ENCODE measurements at regions not wholly inside any gene's neighbourhood (a gene's known extent, or its start where the extent isn't known, plus 50 kb on each side); places are given as distances from the start of the nearest gene placed in this dataset.

- no peaks in the 10 kb centered on the region for H3K4me1 ChIP-seq
- TF ChIP-seq POLR2A (IDR thresholded peaks at IDR 0.05) (no peak), POLR2AphosphoS5 (IDR thresholded peaks at IDR 0.05) (no peak), CTCF (IDR thresholded peaks at IDR 0.05) (no peak), EP300 (IDR thresholded peaks at IDR 0.05) (no peak)
- no peak overlapping the region for H3K4me3 ChIP-seq
- DNase-seq = no peak
- intact Hi-C loops (cut with DNase I) = no loop called here
- H3K9me3 ChIP-seq = no peaks in the 10 kb centered on the region
- no peak overlapping the region for H3K27ac ChIP-seq
- H3K36me3 ChIP-seq = no peaks in the 10 kb centered on the region
- no peaks in the 10 kb centered on the region for H3K27me3 ChIP-seq
These were observed 174.5 kb downstream of the SLC24A2 start for GRCh38 chr9:19614294-19614693.

GRCh38 chr9:19600538-19600937, 188.3 kb downstream of the SLC24A2 start:
- DNase-seq = no peak
- intact Hi-C loops (cut with DNase I) = no loop called here
- Histone ChIP-seq H3K4me3 (no peak overlapping the region), H3K27ac (no peak overlapping the region), H3K36me3 (no peaks in the 10 kb centered on the region), H3K4me1 (no peaks in the 10 kb centered on the region), H3K9me3 (no peaks in the 10 kb centered on the region), H3K27me3 (no peaks in the 10 kb centered on the region)
- no peak for TF ChIP-seq EP300 (IDR thresholded peaks at IDR 0.05)
- TF ChIP-seq POLR2A (IDR thresholded peaks at IDR 0.05) = no peak
- TF ChIP-seq POLR2AphosphoS5 (IDR thresholded peaks at IDR 0.05) = no peak
- 81 to 88% methylated on average over 2 of the region's 2 CpGs for WGBS, 2 donors

GRCh38 chr9:19598722-19599121, 189.9 kb downstream of the ACER2 start:
- H3K27me3 ChIP-seq = no peaks in the 10 kb centered on the region
- WGBS, 2 donors = 69 to 86% methylated on average over 2 of the region's 2 CpGs
- H3K4me1 ChIP-seq = no peaks in the 10 kb centered on the region
- intact Hi-C loops (cut with DNase I) = no loop called here
- H3K36me3 ChIP-seq = no peaks in the 10 kb centered on the region
- no peak overlapping the region for H3K27ac ChIP-seq
- H3K4me3 ChIP-seq = no peak overlapping the region
- TF ChIP-seq CTCF (IDR thresholded peaks at IDR 0.05) = no peak
- TF ChIP-seq EP300 (IDR thresholded peaks at IDR 0.05) = no peak
- TF ChIP-seq POLR2A (IDR thresholded peaks at IDR 0.05) = no peak
- no peak for TF ChIP-seq POLR2AphosphoS5 (IDR thresholded peaks at IDR 0.05)
- H3K9me3 ChIP-seq = no peaks in the 10 kb centered on the region
- DNase-seq = no peak

- Histone ChIP-seq H3K27me3 (no peaks in the 10 kb centered on the region), H3K36me3 (no peaks in the 10 kb centered on the region), H3K9me3 (no peaks in the 10 kb centered on the region), H3K4me3 (no peak overlapping the region), H3K4me1 (no peaks in the 10 kb centered on the region), H3K27ac (no peak overlapping the region)
- TF ChIP-seq CTCF (IDR thresholded peaks at IDR 0.05) = no peak
- TF ChIP-seq POLR2AphosphoS5 (IDR thresholded peaks at IDR 0.05) = no peak
- TF ChIP-seq EP300 (IDR thresholded peaks at IDR 0.05) = no peak
- no peak for TF ChIP-seq POLR2A (IDR thresholded peaks at IDR 0.05)
- 55 to 82% methylated on average over 4 of the region's 4 CpGs for WGBS, 2 donors
- no peak for DNase-seq
- intact Hi-C loops (cut with DNase I) = no loop called here
These were observed 188.4 kb downstream of the ACER2 start for GRCh38 chr9:19597176-19597575.

- no peaks in the 10 kb centered on the region for H3K27me3 ChIP-seq
These were observed 186.2 kb downstream of the ACER2 start for GRCh38 chr9:19595003-19595402.

More at GRCh38 chr9:19595003-19595402, 186.2 kb downstream of the ACER2 start:
- H3K27ac ChIP-seq = no peak overlapping the region
- no peak overlapping the region for H3K4me3 ChIP-seq
- WGBS, 2 donors = 62 to 78% methylated on average over 2 of the region's 2 CpGs
- H3K4me1 ChIP-seq = no peaks in the 10 kb centered on the region
- H3K36me3 ChIP-seq = no peaks in the 10 kb centered on the region
- intact Hi-C loops (cut with DNase I) = no loop called here
- no peak for DNase-seq
- TF ChIP-seq POLR2AphosphoS5 (IDR thresholded peaks at IDR 0.05) (no peak), EP300 (IDR thresholded peaks at IDR 0.05) (no peak), CTCF (IDR thresholded peaks at IDR 0.05) (no peak), POLR2A (IDR thresholded peaks at IDR 0.05) (no peak)
- H3K9me3 ChIP-seq = no peaks in the 10 kb centered on the region

Data from sigmoid colon (tissue), 6 donors.